Endothelial cell of umbilical vein (primary cell): ENCODE measurements at regions not wholly inside any gene's neighbourhood (a gene's known extent, or its start where the extent isn't known, plus 50 kb on each side); places are given as distances from the start of the nearest gene placed in this dataset.

Experiments used
- BruUV-seq: library from RNA; stranded (reverse); fragments of 400-500 nt; replicated peaks from 2 replicates; lab custom pipeline; 2021; lab: Mats Ljungman, UMichigan
- CTCF ChIA-PET: fragments of 300-600, 350-600 bp; sonication (Branson Sonifier 250); formaldehyde crosslinking; loops from one replicate; lab custom pipeline; 2021; ENCODE audit warnings: antibody characterized with exemption, inconsistent platforms; lab: Charles Lee
- POLR2A ChIA-PET: fragments of 300-600, 350-600 bp; sonication (Branson Sonifier 250); formaldehyde crosslinking; loops from one replicate; lab custom pipeline; 2021; ENCODE audit warnings: antibody characterized with exemption, inconsistent platforms; lab: Charles Lee
- DNase-seq: peaks from one replicate; pipeline ENCODE4 v3.0.0-alpha.2; 2011; ENCODE audit warnings: low read depth, low spot score
- FAIRE-seq: peaks from 2 replicates; lab custom pipeline; 2011; peaks lifted over from hg19 to GRCh38; lab: Jason Lieb, UNC
- H2AFZ ChIP-seq: 2 replicates; pipeline ENCODE4 v1.6.0; 2012; ENCODE audit warnings: low read depth, low read length, control low read depth, inconsistent platforms
- H3K27ac ChIP-seq: 2 replicates; pipeline ENCODE4 v1.5.1; 2011; ENCODE audit warnings: low read depth, mild to moderate bottlenecking, control low read depth, low read length, moderate library complexity; ENCODE audit not compliant: insufficient read depth
- H3K27me3 ChIP-seq, 2 experiments: 2 replicates each; pipeline versions ENCODE4 v1.6.0 to v1.6.1; 2011; ENCODE audit warnings: low read length in 2 of 2, mixed read lengths in 1 of 2; ENCODE audit not compliant: control insufficient read depth in 2 of 2, insufficient read depth in 2 of 2
- H3K36me3 ChIP-seq, 2 experiments: 2 replicates in 1 of 2; 3 replicates in 1 of 2; pipeline ENCODE4 v1.5.1; 2011; ENCODE audit warnings: low read length in 2 of 2, mild to moderate bottlenecking in 1 of 2, moderate library complexity in 1 of 2; ENCODE audit not compliant: control insufficient read depth in 2 of 2, insufficient read depth in 2 of 2; ENCODE audit errors: extremely low read depth in 1 of 2
- H3K4me1 ChIP-seq: 3 replicates; pipeline ENCODE4 v1.5.1; 2011; ENCODE audit warnings: mild to moderate bottlenecking, low read length; ENCODE audit not compliant: control insufficient read depth, insufficient read depth; ENCODE audit errors: extremely low read depth
- H3K4me2 ChIP-seq: 2 replicates; pipeline ENCODE4 v1.6.1; 2011; ENCODE audit warnings: low read length, control low read depth, mixed read lengths; ENCODE audit not compliant: insufficient read depth
- H3K4me3 ChIP-seq, 3 experiments: fragments of 200-600 bp in 1 of 3; sonication (generic), shearing (Covaris generic) in 1 of 3; replicated peaks in 1 of 3; 2 replicates each; pipeline ENCODE4 v1.5.1; 2011 to 2016; ENCODE audit warnings: control low read depth in 3 of 3, low read length in 3 of 3, mild to moderate bottlenecking in 2 of 3, inconsistent platforms in 1 of 3, low read depth in 1 of 3, moderate library complexity in 1 of 3; ENCODE audit not compliant: insufficient read depth in 1 of 3
- H3K79me2 ChIP-seq: 2 replicates; pipeline ENCODE4 v1.6.0; 2012; ENCODE audit warnings: low read length, inconsistent platforms; ENCODE audit not compliant: control insufficient read depth, insufficient read depth
- H3K9ac ChIP-seq: replicated peaks from 2 replicates; pipeline ENCODE3; 2011; ENCODE audit warnings: low read length, control low read depth; ENCODE audit not compliant: insufficient read depth; ENCODE audit errors: extremely low read depth
- H3K9me1 ChIP-seq: replicated peaks from 3 replicates; pipeline ENCODE4 v1.6.0; 2011; ENCODE audit warnings: mild to moderate bottlenecking, low read length; ENCODE audit not compliant: control insufficient read depth, insufficient read depth; ENCODE audit errors: extremely low read depth
- H3K9me3 ChIP-seq: replicated peaks from 2 replicates; pipeline ENCODE4 v1.5.1; 2012; ENCODE audit warnings: low read length, inconsistent platforms; ENCODE audit not compliant: control insufficient read depth, insufficient read depth
- H4K20me1 ChIP-seq: replicated peaks from 2 replicates; pipeline ENCODE3; 2011; ENCODE audit warnings: mild to moderate bottlenecking, low read length; ENCODE audit not compliant: control insufficient read depth, insufficient read depth; ENCODE audit errors: extremely low read depth
- GATA2 ChIP-seq: IDR thresholded peaks from 2 replicates; pipeline ENCODE4 v1.7.0; 2011; ENCODE audit warnings: low read depth, mild to moderate bottlenecking, moderate library complexity, mixed read lengths, low read length; ENCODE audit not compliant: insufficient read length, insufficient read depth
- JUN ChIP-seq: IDR thresholded peaks from 2 replicates; pipeline ENCODE4 v1.6.1; 2011; ENCODE audit warnings: borderline replicate concordance, low read depth; ENCODE audit not compliant: insufficient read length, insufficient read depth
- MYC ChIP-seq: IDR thresholded peaks from one replicate; pipeline ENCODE4 v1.6.1; 2011; ENCODE audit warnings: mild to moderate bottlenecking, low read depth, low read length
- dilution Hi-C: fragments of 300-500 bp; cut with MboI; formaldehyde crosslinking; loops from one replicate; pipeline ENCODE4 v1.15.0; 2019; ENCODE audit warnings: low sequenced_read_pairs; ENCODE audit not compliant: extremely low pct_ligation_motif_present
- intact Hi-C: fragments of 100-400 bp; cut with micrococcal nuclease; formaldehyde crosslinking; loops from one replicate; pipeline ENCODE4 v1.10.0; 2022

DNA sequence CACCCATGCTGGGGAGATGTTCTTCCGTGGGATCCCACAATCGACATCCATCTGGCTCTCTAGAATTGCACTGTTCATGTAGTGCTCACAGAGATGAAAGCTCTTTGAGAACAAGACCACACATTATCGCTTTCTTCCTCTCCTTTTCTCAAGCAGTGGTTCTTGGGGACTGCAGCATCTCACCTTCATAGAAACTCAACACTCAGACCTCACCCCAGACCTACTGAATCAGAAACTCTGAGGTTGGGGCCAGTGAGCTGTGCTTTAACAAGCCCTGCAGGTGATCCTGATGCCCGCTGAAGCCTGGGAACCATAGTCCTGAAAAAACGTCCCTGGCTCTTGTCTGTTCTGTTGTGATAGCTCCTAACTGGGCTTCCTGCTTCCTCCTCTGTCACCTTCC lies 251.3 kb upstream of the FGGY start:
- intact Hi-C loops (no loop called here), dilution Hi-C loops (no loop called here)

DNA sequence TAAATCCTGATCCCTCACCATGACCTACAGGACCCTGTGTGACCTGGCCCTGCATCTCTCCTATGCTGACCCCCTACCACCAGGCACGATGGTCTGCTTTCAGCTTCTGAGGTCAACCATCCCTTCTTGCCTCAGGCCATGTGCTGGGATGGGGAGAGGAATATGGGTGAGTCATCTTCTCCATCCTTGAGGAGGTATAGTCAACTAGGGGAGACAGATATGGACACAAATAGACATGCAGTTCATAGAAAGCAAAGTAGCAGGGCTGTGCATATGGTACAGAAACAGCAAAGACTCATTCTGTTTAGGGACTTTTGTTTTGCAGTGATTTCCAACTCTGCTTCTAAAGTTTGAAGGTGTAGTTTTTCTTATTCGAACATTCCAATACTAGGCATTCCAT lies 250.8 kb upstream of the FGGY start:
- dilution Hi-C loops (no loop called here), intact Hi-C loops (no loop called here)
- Histone ChIP-seq H3K79me2 (no peaks in the 10 kb centered on the region), H3K9me3 (no peaks in the 10 kb centered on the region), H3K36me3 (no peaks in the 10 kb centered on the region), H4K20me1 (no peaks in the 10 kb centered on the region), H3K4me2 (no peak overlapping the region), H2AFZ (no peak overlapping the region), H3K4me3 (no peak overlapping the region), H3K27me3 (no peaks in the 10 kb centered on the region), H3K9me1 (no peaks in the 10 kb centered on the region), H3K4me1 (no peaks in the 10 kb centered on the region), H3K27ac (no peak overlapping the region), H3K9ac (no peak overlapping the region)
- no TSS peak for BruUV-seq
- ChIA-PET POLR2A (no interaction called here), CTCF (no interaction called here)
- FAIRE-seq (no peak), DNase-seq (no peak)
- no peak for TF ChIP-seq MYC
- TF ChIP-seq JUN: peak; percentile 15

More for the DNA sequence above, 251.3 kb upstream of the FGGY start:
- H3K4me2 ChIP-seq: no peak overlapping the region
- H3K4me3 ChIP-seq: no peak overlapping the region
- H3K27ac ChIP-seq: no peak overlapping the region
- H3K9ac ChIP-seq: no peak overlapping the region
- ChIA-PET POLR2A (no interaction called here), CTCF (no interaction called here)
- FAIRE-seq (peak; percentile 49), DNase-seq (no peak)
- H3K4me1 ChIP-seq: no peaks in the 10 kb centered on the region
- H3K9me3 ChIP-seq: no peaks in the 10 kb centered on the region
- H2AFZ ChIP-seq: no peak overlapping the region
- no peaks in the 10 kb centered on the region for H3K27me3 ChIP-seq
- no peaks in the 10 kb centered on the region for H4K20me1 ChIP-seq
- no peaks in the 10 kb centered on the region for H3K36me3 ChIP-seq
- H3K79me2 ChIP-seq: no peaks in the 10 kb centered on the region
- no peak for TF ChIP-seq GATA2
- no TSS peak for BruUV-seq
- no peaks in the 10 kb centered on the region for H3K9me1 ChIP-seq
